GM12892 (cell line): ENCODE measurements at regions not wholly inside any gene's neighbourhood (a gene's known extent, or its start where the extent isn't known, plus 50 kb on each side); places are given as distances from the start of the nearest gene placed in this dataset.

Source experiments
- POLR2A ChIP-seq: IDR thresholded peaks from 2 replicates; pipeline ENCODE4 v1.6.1; 2011; ENCODE audit warnings: low read depth, low read length, control low read depth
- POLR2AphosphoS5 ChIP-seq: IDR thresholded peaks from 2 replicates; pipeline ENCODE4 v1.6.1; 2011; ENCODE audit warnings: low read depth, low read length, control low read depth
- TAF1 ChIP-seq: IDR thresholded peaks from 2 replicates; pipeline ENCODE4 v1.6.1; 2011; ENCODE audit warnings: low read depth, mild to moderate bottlenecking, control low read depth, low read length, borderline replicate concordance

GRCh38 chr10:108411206-108411605 is 1246.7 kb upstream of the SORCS1 start:
- TF ChIP-seq POLR2A (no peak), POLR2AphosphoS5 (no peak), TAF1 (no peak)
